ENCODE measurements at regions not wholly inside any gene's neighbourhood (a gene's known extent, or its start where the extent isn't known, plus 50 kb on each side); places are given as distances from the start of the nearest gene placed in this dataset.
"Not testable (repeated sequence)": the region's sequence is repeated elsewhere in the genome, so short reads cannot be mapped to it uniquely, and the experiment has no call there.

GRCh38 chr16:58863761-58864160 is 129.6 kb upstream of the GOT2 start:
- TF ChIP-seq CTCF (IDR thresholded peaks at IDR 0.05; ENCODE audit: insufficient read depth, low read length, poor library complexity, severe bottlenecking): no peak
- DNase-seq (ENCODE audit: extremely low read depth, insufficient read length): no peak
- no peaks in the 10 kb centered on the region for H3K27me3 ChIP-seq (replicated peaks; ENCODE audit: control insufficient read depth, insufficient read depth, low read length)
- no peaks in the 10 kb centered on the region for H3K36me3 ChIP-seq (ENCODE audit: control insufficient read depth, insufficient read depth, low read length)
- H3K4me3 ChIP-seq (replicated peaks; ENCODE audit: low read depth, low read length): no peak overlapping the region

GRCh38 chr16:58863042-58863441 is 128.9 kb upstream of the GOT2 start:
- no peaks in the 10 kb centered on the region for H3K36me3 ChIP-seq (ENCODE audit: control insufficient read depth, insufficient read depth, low read length)
- H3K27me3 ChIP-seq (replicated peaks; ENCODE audit: control insufficient read depth, insufficient read depth, low read length): no peaks in the 10 kb centered on the region
- DNase-seq (ENCODE audit: extremely low read depth, insufficient read length): no peak
- no peak overlapping the region for H3K4me3 ChIP-seq (replicated peaks; ENCODE audit: low read depth, low read length)
- no peak for TF ChIP-seq CTCF (IDR thresholded peaks at IDR 0.05; ENCODE audit: insufficient read depth, low read length, poor library complexity, severe bottlenecking)

- DNase-seq (ENCODE audit: extremely low read depth, insufficient read length): no peak
- H3K4me3 ChIP-seq (replicated peaks; ENCODE audit: low read depth, low read length): no peak overlapping the region
Measured at GRCh38 chr16:58862334-58863021, 128.4 kb upstream of the GOT2 start.

GRCh38 chr16:58859958-58860669 is 126.0 kb upstream of the GOT2 start:
- no peak for DNase-seq (ENCODE audit: extremely low read depth, insufficient read length)
- no peak for TF ChIP-seq CTCF (IDR thresholded peaks at IDR 0.05; ENCODE audit: insufficient read depth, low read length, poor library complexity, severe bottlenecking)
- no peaks in the 10 kb centered on the region for H3K27me3 ChIP-seq (replicated peaks; ENCODE audit: control insufficient read depth, insufficient read depth, low read length)
- no peak overlapping the region for H3K4me3 ChIP-seq (replicated peaks; ENCODE audit: low read depth, low read length)
- no peaks in the 10 kb centered on the region for H3K36me3 ChIP-seq (ENCODE audit: control insufficient read depth, insufficient read depth, low read length)

More at GRCh38 chr16:58862334-58863021, 128.4 kb upstream of the GOT2 start:
- H3K36me3 ChIP-seq (ENCODE audit: control insufficient read depth, insufficient read depth, low read length): no peaks in the 10 kb centered on the region
- H3K27me3 ChIP-seq (replicated peaks; ENCODE audit: control insufficient read depth, insufficient read depth, low read length): no peaks in the 10 kb centered on the region
- TF ChIP-seq CTCF (IDR thresholded peaks at IDR 0.05; ENCODE audit: insufficient read depth, low read length, poor library complexity, severe bottlenecking): no peak

- H3K36me3 ChIP-seq (ENCODE audit: control insufficient read depth, insufficient read depth, low read length); H3K4me3 ChIP-seq (replicated peaks; ENCODE audit: low read depth, low read length); DNase-seq (ENCODE audit: extremely low read depth, insufficient read length); H3K27me3 ChIP-seq (replicated peaks; ENCODE audit: control insufficient read depth, insufficient read depth, low read length): not testable (repeated sequence)
Measured at GRCh38 chr16:58858577-58858976, 124.5 kb upstream of the GOT2 start.

GRCh38 chr16:58855291-58855863 is 121.3 kb upstream of the GOT2 start:
- DNase-seq (ENCODE audit: extremely low read depth, insufficient read length): no peak

More at GRCh38 chr16:58855291-58855863, 121.3 kb upstream of the GOT2 start:
- Histone ChIP-seq H3K27me3 (replicated peaks; ENCODE audit: control insufficient read depth, insufficient read depth, low read length) (no peaks in the 10 kb centered on the region), H3K36me3 (ENCODE audit: control insufficient read depth, insufficient read depth, low read length) (no peaks in the 10 kb centered on the region), H3K4me3 (replicated peaks; ENCODE audit: low read depth, low read length) (no peak overlapping the region)
- TF ChIP-seq CTCF (IDR thresholded peaks at IDR 0.05; ENCODE audit: insufficient read depth, low read length, poor library complexity, severe bottlenecking): no peak

Data from GM06990 (cell line).